ENCODE measurements at regions not wholly inside any gene's neighbourhood (a gene's known extent, or its start where the extent isn't known, plus 50 kb on each side); places are given as distances from the start of the nearest gene placed in this dataset.
"Not testable (repeated sequence)": the region's sequence is repeated elsewhere in the genome, so short reads cannot be mapped to it uniquely, and the experiment has no call there.

DNA sequence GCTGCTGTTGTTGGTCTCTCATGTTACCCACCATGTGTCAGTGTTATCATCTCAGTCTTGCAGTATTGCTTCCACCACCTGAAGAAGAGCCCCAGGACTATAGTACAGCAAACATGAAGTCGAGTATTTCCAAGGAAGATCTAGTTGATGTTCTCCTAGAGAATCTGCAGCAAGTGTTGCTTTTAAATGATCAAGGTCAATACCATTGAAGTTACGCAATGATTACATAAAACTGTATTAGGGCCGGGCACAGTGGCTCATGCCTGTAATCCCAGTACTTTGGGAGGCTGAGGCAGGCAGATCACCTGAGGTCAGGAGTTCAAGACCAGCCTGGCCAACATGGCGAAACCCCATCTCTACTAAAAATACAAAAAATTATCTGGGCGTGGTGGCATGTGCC, 173.9 kb downstream of the TJP1 start:
- TF ChIP-seq, protein P1, sequence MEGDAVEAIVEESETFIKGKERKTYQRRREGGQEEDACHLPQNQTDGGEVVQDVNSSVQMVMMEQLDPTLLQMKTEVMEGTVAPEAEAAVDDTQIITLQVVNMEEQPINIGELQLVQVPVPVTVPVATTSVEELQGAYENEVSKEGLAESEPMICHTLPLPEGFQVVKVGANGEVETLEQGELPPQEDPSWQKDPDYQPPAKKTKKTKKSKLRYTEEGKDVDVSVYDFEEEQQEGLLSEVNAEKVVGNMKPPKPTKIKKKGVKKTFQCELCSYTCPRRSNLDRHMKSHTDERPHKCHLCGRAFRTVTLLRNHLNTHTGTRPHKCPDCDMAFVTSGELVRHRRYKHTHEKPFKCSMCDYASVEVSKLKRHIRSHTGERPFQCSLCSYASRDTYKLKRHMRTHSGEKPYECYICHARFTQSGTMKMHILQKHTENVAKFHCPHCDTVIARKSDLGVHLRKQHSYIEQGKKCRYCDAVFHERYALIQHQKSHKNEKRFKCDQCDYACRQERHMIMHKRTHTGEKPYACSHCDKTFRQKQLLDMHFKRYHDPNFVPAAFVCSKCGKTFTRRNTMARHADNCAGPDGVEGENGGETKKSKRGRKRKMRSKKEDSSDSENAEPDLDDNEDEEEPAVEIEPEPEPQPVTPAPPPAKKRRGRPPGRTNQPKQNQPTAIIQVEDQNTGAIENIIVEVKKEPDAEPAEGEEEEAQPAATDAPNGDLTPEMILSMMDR (conservative IDR thresholded peaks at IDR 0.05), result not testable (repeated sequence)
- not testable (repeated sequence) for TF ChIP-seq ZFX (IDR thresholded peaks at IDR 0.05)

Data from C4-2B (cell line).